GM13976 (cell line): ENCODE measurements at regions not wholly inside any gene's neighbourhood (a gene's known extent, or its start where the extent isn't known, plus 50 kb on each side); places are given as distances from the start of the nearest gene placed in this dataset.
"Not testable (repeated sequence)": the region's sequence is repeated elsewhere in the genome, so short reads cannot be mapped to it uniquely, and the experiment has no call there.

Experiments
- DNase-seq: peaks from one replicate; pipeline ENCODE4 v3.0.0; 2012; ENCODE audit warnings: low spot score
- CTCF ChIP-seq: IDR thresholded peaks from 2 replicates; pipeline ENCODE4 v1.5.1; 2012; ENCODE audit warnings: borderline replicate concordance, mild to moderate bottlenecking; ENCODE audit not compliant: insufficient read depth; ENCODE audit errors: extremely low read depth, missing control alignments, control extremely low read depth
- in situ Hi-C: fragments of 300-500 bp; cut with MboI; formaldehyde crosslinking; loops from one replicate; pipeline ENCODE4 v1.12.0; 2022; ENCODE audit warnings: low sequenced_read_pairs, mixed read lengths, inconsistent platforms; ENCODE audit not compliant: unreplicated experiment

- in situ Hi-C loops, result no loop called here
- DNase-seq, result no peak
Observed at GRCh38 chr10:3319811-3320226, 147.2 kb upstream of the PITRM1 start.

GRCh38 chr10:3318480-3318807, 145.9 kb upstream of the PITRM1 start:
- DNase-seq, in situ Hi-C loops: not testable (repeated sequence)

More at GRCh38 chr10:3319811-3320226, 147.2 kb upstream of the PITRM1 start:
- no peak for TF ChIP-seq CTCF

GRCh38 chr10:3317553-3318479, 145.2 kb upstream of the PITRM1 start:
- DNase-seq, in situ Hi-C loops: not testable (repeated sequence)

- in situ Hi-C loops, DNase-seq: not testable (repeated sequence)
Observed at GRCh38 chr10:3314445-3315085, 142.0 kb upstream of the PITRM1 start.

GRCh38 chr10:3313784-3314444, 141.3 kb upstream of the PITRM1 start:
- DNase-seq, in situ Hi-C loops: not testable (repeated sequence)

GRCh38 chr10:3312403-3312940, 139.9 kb upstream of the PITRM1 start:
- no peak for TF ChIP-seq CTCF
- no peak for DNase-seq
- in situ Hi-C loops, result no loop called here

GRCh38 chr10:3310016-3310784, 137.6 kb upstream of the PITRM1 start:
- no peak for DNase-seq
- no peak for TF ChIP-seq CTCF
- in situ Hi-C loops, result no loop called here

GRCh38 chr10:3306050-3306449, 133.5 kb upstream of the PITRM1 start:
- TF ChIP-seq CTCF, result no peak
- in situ Hi-C loops, result no loop called here
- no peak for DNase-seq
